WTC11 (cell line): ENCODE measurements at regions not wholly inside any gene's neighbourhood (a gene's known extent, or its start where the extent isn't known, plus 50 kb on each side); places are given as distances from the start of the nearest gene placed in this dataset.

Experiments
- ATAC-seq: fragments of 200-7000 bp; cut with Tn5 transposase; 2 replicates; pipeline ENCODE4 v1.10.0; 2021; ENCODE audit warnings: mild to moderate bottlenecking, moderate library complexity
- CTCF ChIA-PET: fragments of 300-600 bp; sonication (Branson Sonifier 250); formaldehyde crosslinking; loops from one replicate; lab custom pipeline; 2021; ENCODE audit warnings: antibody characterized with exemption; lab: Charles Lee
- POLR2A ChIA-PET: fragments of 350-600 bp; sonication (Branson Sonifier 250); formaldehyde crosslinking; loops from one replicate; lab custom pipeline; 2021; ENCODE audit warnings: antibody characterized with exemption; lab: Charles Lee
- DNase-seq: peaks from one replicate; pipeline ENCODE4 v3.0.0; 2021; ENCODE audit warnings: low spot score
- H3K27ac Mint-ChIP-seq: 2 replicates; pipeline ENCODE4 v1.8.0; 2021; ENCODE audit warnings: mixed read lengths
- H3K27me3 Mint-ChIP-seq: 2 replicates; pipeline ENCODE4 v1.8.0; 2021; ENCODE audit warnings: low read depth, mild to moderate bottlenecking, moderate library complexity, mixed read lengths
- H3K36me3 Mint-ChIP-seq: 2 replicates; pipeline ENCODE4 v1.8.0; 2021; ENCODE audit warnings: mixed read lengths
- H3K4me1 Mint-ChIP-seq: 2 replicates; pipeline ENCODE4 v1.8.0; 2022; ENCODE audit warnings: mixed read lengths
- H3K4me3 Mint-ChIP-seq: 2 replicates; pipeline ENCODE4 v1.8.0; 2021; ENCODE audit warnings: mild to moderate bottlenecking, moderate library complexity, mixed read lengths
- H3K9me3 Mint-ChIP-seq: 2 replicates; pipeline ENCODE4 v1.8.0; 2021; ENCODE audit warnings: mixed read lengths
- AFF4 ChIP-seq: sonication (generic); formaldehyde crosslinking; IDR thresholded peaks from 2 replicates; pipeline ENCODE4 v1.8.1; 2023; ENCODE audit warnings: mild to moderate bottlenecking, missing genetic modification reagents, borderline replicate concordance
- AR ChIP-seq: fragments of 250-450 bp; sonication (Bioruptor Pico); IDR thresholded peaks from 2 replicates; pipeline ENCODE4 v1.9.0; 2021; ENCODE audit warnings: mild to moderate bottlenecking
- CREM ChIP-seq: sonication (generic); formaldehyde crosslinking; IDR thresholded peaks from 2 replicates; pipeline ENCODE4 v1.8.1; 2022; ENCODE audit warnings: mild to moderate bottlenecking, missing genetic modification reagents, moderate library complexity
- CTCF ChIP-seq: fragments of 200-600 bp; IDR thresholded peaks from 2 replicates; pipeline ENCODE4 v1.8.0; 2022; ENCODE audit warnings: antibody characterized with exemption
- IRF2 ChIP-seq: sonication (generic); formaldehyde crosslinking; IDR thresholded peaks from 2 replicates; pipeline ENCODE4 v1.8.0; 2022; ENCODE audit warnings: low read depth, missing genetic modification reagents, borderline replicate concordance
- KAT7 ChIP-seq: sonication (generic); formaldehyde crosslinking; IDR thresholded peaks from 2 replicates; pipeline ENCODE4 v1.8.1; 2023; ENCODE audit warnings: missing genetic modification reagents, mild to moderate bottlenecking, borderline replicate concordance
- MXD4 ChIP-seq: fragments of 250-450 bp; sonication (Bioruptor Pico); IDR thresholded peaks from 2 replicates; pipeline ENCODE4 v1.8.0; 2021; ENCODE audit warnings: mild to moderate bottlenecking, moderate library complexity, borderline replicate concordance
- NFE2L1 ChIP-seq: sonication (generic); formaldehyde crosslinking; IDR thresholded peaks from 2 replicates; pipeline ENCODE4 v1.8.1; 2023; ENCODE audit warnings: missing genetic modification reagents
- NFYB ChIP-seq: sonication (generic); formaldehyde crosslinking; conservative IDR thresholded peaks from 2 replicates; pipeline ENCODE4 v1.8.0; 2022; ENCODE audit warnings: low read depth, missing genetic modification reagents
- SMAD3 ChIP-seq: sonication (generic); formaldehyde crosslinking; IDR thresholded peaks from 2 replicates; pipeline ENCODE4 v1.8.0; 2022; ENCODE audit warnings: missing genetic modification reagents, mild to moderate bottlenecking, borderline replicate concordance
- SP1 ChIP-seq: sonication (generic); formaldehyde crosslinking; conservative IDR thresholded peaks from 2 replicates; pipeline ENCODE4 v1.8.1; 2022; ENCODE audit warnings: missing genetic modification reagents
- TEAD1 ChIP-seq: sonication (generic); formaldehyde crosslinking; IDR thresholded peaks from 2 replicates; pipeline ENCODE4 v1.8.0; 2022; ENCODE audit warnings: mild to moderate bottlenecking, missing genetic modification reagents
- ZNF263 ChIP-seq: sonication (generic); formaldehyde crosslinking; IDR thresholded peaks from 2 replicates; pipeline ENCODE4 v1.8.1; 2022; ENCODE audit warnings: low read depth, mild to moderate bottlenecking, moderate library complexity, missing genetic modification reagents
- ZNF281 ChIP-seq: sonication (generic); formaldehyde crosslinking; IDR thresholded peaks from 2 replicates; pipeline ENCODE4 v1.8.0; 2023; ENCODE audit warnings: mild to moderate bottlenecking, missing genetic modification reagents
- ZNF671 ChIP-seq: fragments of 250-450 bp; sonication (Bioruptor Pico); IDR thresholded peaks from 2 replicates; pipeline ENCODE4 v1.8.0; 2021; ENCODE audit warnings: mild to moderate bottlenecking
- ZSCAN18 ChIP-seq: fragments of 250-450 bp; sonication (Bioruptor Pico); IDR thresholded peaks from 2 replicates; pipeline ENCODE4 v2.1.2; 2022; ENCODE audit warnings: mild to moderate bottlenecking, moderate library complexity

GRCh38 chr5:74274326-74274725, 366.2 kb downstream of the ENC1 start:
- no peak for TF ChIP-seq ZNF263
- TF ChIP-seq ZNF671, result no peak
- no peak for TF ChIP-seq CTCF
- no peak for TF ChIP-seq KAT7 (CRISPR knock-in tag)
- no peak for TF ChIP-seq NFE2L1 (CRISPR knock-in tag)
- no peak for TF ChIP-seq NFYB (CRISPR knock-in tag)
- TF ChIP-seq MXD4 (CRISPR knock-in tag), result no peak
- TF ChIP-seq SP1 (CRISPR knock-in tag), result no peak
- TF ChIP-seq ZSCAN18, result no peak
- TF ChIP-seq TEAD1, result no peak
- no peak for TF ChIP-seq AR (CRISPR knock-in tag)
- TF ChIP-seq SMAD3 (CRISPR knock-in tag), result no peak
- no peak for TF ChIP-seq IRF2
- no peak for TF ChIP-seq CREM (CRISPR knock-in tag)
- no peak for TF ChIP-seq ZNF281 (CRISPR knock-in tag)
- TF ChIP-seq AFF4 (CRISPR knock-in tag), result no peak

More at GRCh38 chr5:74274326-74274725, 366.2 kb downstream of the ENC1 start:
- no peak overlapping the region for H3K27ac Mint-ChIP-seq
- POLR2A ChIA-PET, result no interaction called here
- CTCF ChIA-PET, result no interaction called here
- H3K4me3 Mint-ChIP-seq, result no peak overlapping the region
- DNase-seq (no peak), ATAC-seq (no peak)
- H3K4me1 Mint-ChIP-seq, result peaks cover 16% of the 10 kb centered on the region
- no peaks in the 10 kb centered on the region for H3K36me3 Mint-ChIP-seq
- no peaks in the 10 kb centered on the region for H3K9me3 Mint-ChIP-seq
- H3K27me3 Mint-ChIP-seq, result peaks cover 4% of the 10 kb centered on the region
